ENCODE measurements at regions not wholly inside any gene's neighbourhood (a gene's known extent, or its start where the extent isn't known, plus 50 kb on each side); places are given as distances from the start of the nearest gene placed in this dataset.
"Not testable (repeated sequence)": the region's sequence is repeated elsewhere in the genome, so short reads cannot be mapped to it uniquely, and the experiment has no call there.

- TF ChIP-seq POLR2A (IDR thresholded peaks at IDR 0.05) (no peak), CTCF (IDR thresholded peaks at IDR 0.05) (no peak)
- Histone ChIP-seq H3K4me3 (no peak overlapping the region), H3K4me1 (no peaks in the 10 kb centered on the region), H3K9me3 (no peaks in the 10 kb centered on the region), H3K27ac (no peak overlapping the region), H3K36me3 (ENCODE audit: low read depth, missing control alignments) (no peaks in the 10 kb centered on the region), H3K27me3 (no peaks in the 10 kb centered on the region)
- WGBS, 2 donors, result 81 to 93% methylated on average over 2 of the region's 2 CpGs
- DNase-seq, result no peak
- intact Hi-C loops (cut with DNase I; ENCODE audit: low total_unique reads), result no loop called here
Measured at GRCh38 chr1:101496109-101496508, 259.3 kb downstream of the S1PR1 start.

GRCh38 chr1:101497881-101498559, 261.2 kb downstream of the S1PR1 start:
- Histone ChIP-seq H3K27me3 (no peaks in the 10 kb centered on the region), H3K27ac (no peak overlapping the region), H3K4me3 (no peak overlapping the region), H3K36me3 (ENCODE audit: low read depth, missing control alignments) (no peaks in the 10 kb centered on the region), H3K4me1 (no peaks in the 10 kb centered on the region), H3K9me3 (no peaks in the 10 kb centered on the region)
- intact Hi-C loops (cut with DNase I; ENCODE audit: low total_unique reads), result no loop called here
- no peak for TF ChIP-seq POLR2A (IDR thresholded peaks at IDR 0.05)
- TF ChIP-seq CTCF (IDR thresholded peaks at IDR 0.05), result no peak
- DNase-seq, result no peak
- WGBS, 2 donors, result 69 to 72% methylated on average over 2 of the region's 2 CpGs

GRCh38 chr1:101504106-101504505, 267.3 kb downstream of the S1PR1 start:
- intact Hi-C loops (cut with DNase I; ENCODE audit: low total_unique reads); H3K27me3 ChIP-seq; H3K27ac ChIP-seq; H3K36me3 ChIP-seq (ENCODE audit: low read depth, missing control alignments); H3K4me3 ChIP-seq; H3K4me1 ChIP-seq; DNase-seq; H3K9me3 ChIP-seq: not testable (repeated sequence)
- WGBS, 2 donors, result 91 to 93% methylated on average over 2 of the region's 2 CpGs

GRCh38 chr1:101505240-101505639, 268.4 kb downstream of the S1PR1 start:
- intact Hi-C loops (cut with DNase I; ENCODE audit: low total_unique reads); H3K27me3 ChIP-seq; H3K36me3 ChIP-seq (ENCODE audit: low read depth, missing control alignments); H3K4me3 ChIP-seq; H3K27ac ChIP-seq; H3K4me1 ChIP-seq; DNase-seq; H3K9me3 ChIP-seq: not testable (repeated sequence)
- WGBS, 2 donors, result 89 to 91% methylated on average over 5 of the region's 5 CpGs

GRCh38 chr1:101506541-101507164, 269.8 kb downstream of the S1PR1 start:
- no peaks in the 10 kb centered on the region for H3K4me1 ChIP-seq
- peak; percentile 59 for DNase-seq
- H3K36me3 ChIP-seq (ENCODE audit: low read depth, missing control alignments), result no peaks in the 10 kb centered on the region
- TF ChIP-seq POLR2A (IDR thresholded peaks at IDR 0.05) (no peak), CTCF (IDR thresholded peaks at IDR 0.05) (peak; percentile 7 to 73 (median 42))
- 37 to 86% methylated on average over 1 of the region's 1 CpG for WGBS, 2 donors
- H3K27ac ChIP-seq, result no peak overlapping the region
- intact Hi-C loops (cut with DNase I; ENCODE audit: low total_unique reads), result no loop called here
- no peak overlapping the region for H3K4me3 ChIP-seq
- no peaks in the 10 kb centered on the region for H3K27me3 ChIP-seq
- no peaks in the 10 kb centered on the region for H3K9me3 ChIP-seq

GRCh38 chr1:101507547-101507971, 270.7 kb downstream of the S1PR1 start:
- Histone ChIP-seq H3K9me3 (no peaks in the 10 kb centered on the region), H3K4me1 (no peaks in the 10 kb centered on the region), H3K36me3 (ENCODE audit: low read depth, missing control alignments) (no peaks in the 10 kb centered on the region), H3K4me3 (no peak overlapping the region), H3K27ac (no peak overlapping the region), H3K27me3 (no peaks in the 10 kb centered on the region)
- no peak for DNase-seq
- TF ChIP-seq POLR2A (IDR thresholded peaks at IDR 0.05), result no peak
- no peak for TF ChIP-seq CTCF (IDR thresholded peaks at IDR 0.05)
- WGBS, 2 donors, result 85 to 90% methylated on average over 1 of the region's 1 CpG
- intact Hi-C loops (cut with DNase I; ENCODE audit: low total_unique reads), result no loop called here
